Fibroblast of gingiva (primary cell): ENCODE measurements at regions not wholly inside any gene's neighbourhood (a gene's known extent, or its start where the extent isn't known, plus 50 kb on each side); places are given as distances from the start of the nearest gene placed in this dataset.
"Not testable (repeated sequence)": the region's sequence is repeated elsewhere in the genome, so short reads cannot be mapped to it uniquely, and the experiment has no call there.

Experiments used
- DNase-seq: peaks from one replicate; pipeline ENCODE4 v3.0.0-alpha.2; 2011; ENCODE audit warnings: low read depth

DNA sequence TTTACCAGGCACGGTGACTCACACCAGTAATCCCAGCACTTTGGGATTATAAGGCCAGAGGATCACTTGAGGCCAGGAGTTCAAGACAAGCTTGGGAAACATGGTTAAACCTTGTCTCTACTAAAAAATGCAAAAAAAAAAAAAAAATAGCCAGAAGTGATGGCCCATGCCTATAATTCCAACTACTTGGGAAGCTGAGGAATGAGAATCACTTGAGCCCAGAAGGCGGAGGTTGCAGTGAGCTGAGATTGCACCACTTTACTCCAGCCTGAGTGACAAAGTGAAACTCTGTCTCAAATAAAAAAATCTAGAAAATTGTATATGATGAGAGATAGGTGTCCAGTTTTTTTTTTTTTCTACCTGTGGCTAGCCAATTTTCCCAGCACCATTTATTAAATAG, 578.2 kb downstream of the ANKRD7 start:
- no peak for DNase-seq

- no peak for DNase-seq
Measured at GRCh38 chr7:118826246-118826645, 601.7 kb downstream of the ANKRD7 start.

- no peak for DNase-seq
Measured at GRCh38 chr7:118836933-118837332, 612.4 kb downstream of the ANKRD7 start.

DNA sequence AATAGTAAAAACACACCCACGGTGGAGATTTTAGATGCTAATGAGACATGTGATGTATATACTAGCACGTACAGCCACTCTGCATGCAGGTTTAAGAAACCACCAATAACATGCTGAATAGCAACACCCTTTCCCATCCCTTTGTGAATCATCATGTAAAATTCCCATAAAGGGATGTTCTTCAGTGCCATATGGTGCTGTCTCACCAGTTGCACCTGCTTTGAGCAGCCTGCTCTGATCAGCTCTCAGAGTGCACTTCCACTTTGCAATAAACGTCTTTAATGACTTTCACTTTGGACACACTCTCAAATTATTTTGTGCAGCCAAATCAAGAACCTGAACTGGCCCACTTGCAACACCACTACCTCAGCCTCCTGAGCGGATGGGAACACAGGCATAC, 615.0 kb downstream of the ANKRD7 start:
- no peak for DNase-seq

DNA sequence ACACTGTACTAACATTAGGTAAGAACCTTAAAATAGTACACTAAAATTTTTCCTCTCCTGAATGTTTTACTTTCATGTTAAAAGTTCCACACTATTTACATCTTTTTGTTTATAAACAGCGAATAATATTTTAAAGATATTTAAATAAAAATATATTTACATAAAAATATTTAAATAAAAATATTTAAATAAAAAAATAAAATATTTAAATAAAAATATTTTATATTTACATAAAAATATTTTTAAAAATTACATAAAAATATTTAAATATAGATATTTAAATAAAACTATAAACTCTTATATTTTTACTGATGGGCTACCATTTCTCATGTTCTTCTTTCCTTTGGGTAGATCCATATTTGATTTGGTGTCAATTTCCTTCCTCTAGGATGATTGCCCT, 619.0 kb downstream of the ANKRD7 start:
- no peak for DNase-seq

- no peak for DNase-seq
Measured at GRCh38 chr7:118844748-118845147, 620.2 kb downstream of the ANKRD7 start.

- no peak for DNase-seq
Measured at GRCh38 chr7:118845791-118846190, 621.3 kb downstream of the ANKRD7 start.

- DNase-seq = no peak
Measured at GRCh38 chr7:118846977-118847376, 622.5 kb downstream of the ANKRD7 start.

DNA sequence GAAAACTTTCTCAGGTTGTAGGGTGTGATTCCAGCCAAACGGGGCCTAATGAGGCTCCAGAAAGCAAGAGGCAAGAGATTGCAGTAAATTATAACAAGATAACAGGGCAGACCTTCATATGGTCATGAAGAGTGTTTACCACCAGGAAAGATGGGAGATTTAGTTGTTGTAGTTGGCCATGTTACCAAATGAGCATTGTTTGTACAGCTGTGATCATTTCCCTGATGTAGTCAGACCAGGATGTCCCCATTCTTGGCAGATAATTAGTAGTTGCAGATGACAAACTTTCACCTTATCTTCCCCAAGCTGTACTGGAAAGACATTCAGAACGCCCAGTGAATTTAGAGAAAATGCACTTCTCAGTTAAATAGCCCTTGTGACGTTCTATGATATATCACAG, 630.8 kb downstream of the ANKRD7 start:
- DNase-seq = no peak

DNA sequence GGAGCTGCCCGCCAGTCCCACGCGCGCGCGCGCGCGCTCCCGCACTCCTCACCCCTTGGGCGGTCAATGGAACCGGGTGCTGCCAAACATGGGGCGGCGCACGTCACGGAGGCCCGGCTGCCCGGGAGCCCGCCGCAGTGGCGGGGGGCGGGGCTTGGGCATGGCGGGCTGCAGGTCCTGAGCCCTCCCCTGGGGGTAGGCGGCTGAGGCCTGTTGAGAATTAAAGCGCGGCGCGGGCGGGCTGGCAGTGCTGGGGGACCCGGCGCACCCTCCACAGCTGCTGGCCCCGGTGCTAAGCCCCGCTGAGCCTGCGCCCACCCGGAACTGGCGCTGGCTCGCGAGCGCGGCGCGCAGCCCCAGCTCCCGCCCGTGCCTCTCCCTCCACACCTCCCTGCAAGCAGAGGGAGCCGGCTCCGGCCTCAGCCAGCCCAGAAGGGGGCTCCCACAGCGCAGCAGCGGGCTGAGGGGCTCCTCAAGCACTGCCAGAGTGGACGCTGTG, 634.2 kb downstream of the ANKRD7 start:
- DNase-seq = no peak

DNA sequence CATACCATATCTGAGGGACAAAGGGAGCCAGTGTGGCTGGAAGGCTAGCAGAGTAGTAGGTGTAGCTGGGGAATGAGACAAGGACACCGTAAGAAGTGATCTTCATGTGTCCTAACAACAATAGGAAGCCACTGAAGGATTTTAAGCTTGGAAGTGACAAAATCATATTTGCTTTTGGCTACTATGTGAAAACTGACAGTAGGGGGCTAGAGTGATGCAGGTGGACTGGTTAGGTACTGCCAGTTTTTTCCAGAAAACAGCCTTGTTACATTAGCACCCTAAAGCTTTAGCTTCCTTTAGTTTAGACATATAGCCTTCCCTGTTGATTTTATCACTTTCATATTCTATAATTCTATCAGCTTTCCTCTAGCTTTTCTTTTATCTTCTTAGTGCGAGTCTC, 637.1 kb downstream of the ANKRD7 start:
- DNase-seq = no peak

DNA sequence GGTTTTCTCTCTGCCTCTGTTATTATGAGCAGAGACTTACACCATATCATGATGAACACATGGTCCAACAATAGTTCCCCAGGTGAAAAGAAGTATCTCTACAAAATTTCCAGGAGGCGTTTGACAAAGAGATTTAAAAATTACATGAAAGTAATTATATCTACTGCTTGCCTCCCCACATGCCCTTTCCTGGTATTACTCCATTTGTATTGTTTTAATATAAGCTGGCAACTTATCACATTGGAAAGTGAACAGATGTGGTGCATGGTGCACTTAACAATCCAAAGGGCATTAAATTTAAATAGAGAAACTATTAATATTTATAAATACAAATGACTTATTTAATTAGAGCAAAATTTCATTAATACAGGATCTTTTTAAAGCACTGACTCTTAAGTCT, 638.2 kb downstream of the ANKRD7 start:
- no peak for DNase-seq

- peak; percentile 30 for DNase-seq
Measured at GRCh38 chr7:118863966-118864365, 639.5 kb downstream of the ANKRD7 start.

DNA sequence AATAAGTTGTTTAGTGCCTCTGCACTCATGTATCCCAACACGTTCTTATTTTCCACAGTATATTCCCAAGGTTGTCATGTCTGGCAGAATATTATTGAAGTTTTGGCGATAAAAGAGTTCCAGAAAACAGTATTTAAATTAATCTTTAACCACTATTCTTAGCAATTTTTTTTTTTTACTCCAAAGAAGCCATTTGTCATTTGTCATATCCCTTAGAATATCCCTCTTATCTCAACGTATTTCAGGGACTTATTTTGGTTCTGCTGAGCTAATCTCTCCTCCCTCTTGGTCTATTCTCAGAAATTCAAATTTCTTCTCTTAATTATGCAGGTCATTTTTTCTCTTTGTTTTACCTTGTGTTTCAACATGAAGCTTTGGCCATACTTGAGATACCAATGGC, 643.4 kb downstream of the ANKRD7 start:
- no peak for DNase-seq

DNA sequence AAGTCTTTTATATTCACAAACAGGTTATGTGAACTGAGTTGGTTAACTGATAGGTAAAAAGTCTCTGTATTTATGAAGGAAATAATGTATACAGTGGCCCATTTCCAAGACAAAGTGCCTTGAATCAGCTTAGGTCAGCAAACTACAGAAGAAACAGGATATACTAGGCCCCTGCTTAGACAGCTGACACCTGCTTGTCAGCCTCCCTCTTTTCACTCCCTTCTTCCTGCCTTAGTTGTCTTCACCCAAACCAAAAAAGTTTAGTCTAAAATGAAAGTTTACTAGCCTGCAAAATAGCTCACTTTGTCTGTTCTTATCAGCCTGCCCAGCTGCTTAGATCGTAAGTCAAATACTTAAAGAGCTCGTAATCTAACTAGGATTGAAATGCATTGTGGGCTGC, 644.6 kb downstream of the ANKRD7 start:
- not testable (repeated sequence) for DNase-seq

DNA sequence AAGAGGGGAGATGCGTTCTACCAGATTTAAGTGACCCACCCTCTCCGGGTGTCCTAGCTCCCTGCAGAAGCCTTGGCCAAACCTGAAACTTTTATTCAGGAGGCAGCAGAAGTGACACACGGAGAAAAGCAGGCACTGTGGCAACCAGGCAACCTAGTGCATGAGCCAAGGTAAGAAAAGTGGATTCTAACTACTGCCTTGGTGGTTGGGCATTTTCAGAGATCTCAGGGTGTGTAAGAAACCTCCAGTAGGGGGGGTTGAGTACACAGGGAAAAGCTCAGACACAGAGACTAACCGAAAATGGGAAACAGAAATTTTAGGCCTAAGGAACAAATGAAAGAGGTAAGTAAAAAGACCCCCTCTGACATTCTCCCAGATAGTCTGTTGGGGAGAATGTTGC, 645.7 kb downstream of the ANKRD7 start:
- no peak for DNase-seq

DNA sequence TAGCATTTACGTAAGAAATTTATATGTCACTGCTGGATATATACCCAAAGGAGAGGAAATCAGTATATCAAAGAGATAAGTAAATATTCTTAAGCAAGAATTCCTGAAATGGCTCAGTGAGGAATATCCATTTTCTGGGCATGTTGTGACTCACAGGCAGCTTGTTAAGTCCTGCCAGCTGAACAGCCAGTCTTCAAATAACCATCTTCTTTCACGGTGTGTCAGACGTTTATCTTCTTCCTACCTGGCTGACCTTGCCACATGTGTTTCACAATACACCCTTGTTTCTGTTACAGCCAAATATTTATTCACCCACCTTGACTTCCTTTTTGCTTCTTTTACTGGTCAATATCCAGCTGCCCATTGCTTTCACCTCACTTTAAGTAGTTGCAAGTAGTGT, 648.1 kb downstream of the ANKRD7 start:
- DNase-seq = no peak

DNA sequence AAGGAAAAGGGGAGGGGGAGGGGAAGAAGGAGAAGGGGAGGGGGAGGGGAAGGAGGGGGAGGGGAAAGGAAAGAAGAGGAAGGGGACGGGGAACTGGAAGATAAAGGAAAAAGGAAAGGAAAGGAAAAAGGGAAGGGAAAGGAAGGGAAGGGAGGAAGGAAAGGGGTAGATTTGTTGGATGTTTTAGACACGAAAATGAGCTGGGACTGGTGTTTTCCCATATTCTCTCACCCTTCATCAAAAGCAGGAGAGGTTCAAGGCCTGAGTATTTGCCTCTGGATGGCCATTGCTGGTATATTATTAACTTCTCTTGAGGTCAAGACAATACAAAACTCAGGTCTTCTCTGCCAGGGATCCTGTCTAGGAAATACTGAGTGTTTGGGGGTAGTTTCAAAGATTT, 652.7 kb downstream of the ANKRD7 start:
- DNase-seq = no peak

DNA sequence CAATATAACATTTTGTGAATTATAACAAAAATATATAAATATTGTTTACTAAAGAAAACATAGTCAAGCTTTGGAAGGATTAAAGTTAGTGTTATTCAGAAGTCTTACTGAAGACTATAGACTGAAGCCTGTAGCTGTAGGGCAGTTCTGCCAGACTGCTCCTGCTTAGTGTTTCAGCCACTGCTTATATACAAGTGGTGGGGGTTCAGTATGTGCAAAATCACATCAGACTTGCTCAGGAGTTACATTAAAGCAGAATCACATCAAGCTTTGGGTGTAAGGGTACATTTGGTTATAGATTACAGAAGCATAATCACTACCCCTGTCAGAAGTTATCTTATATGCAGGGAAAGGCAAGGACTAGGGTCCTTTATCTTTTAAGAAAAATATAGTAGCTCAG, 653.8 kb downstream of the ANKRD7 start:
- DNase-seq = no peak

GRCh38 chr7:118898284-118898683, 673.8 kb downstream of the ANKRD7 start:
- DNase-seq = no peak

DNA sequence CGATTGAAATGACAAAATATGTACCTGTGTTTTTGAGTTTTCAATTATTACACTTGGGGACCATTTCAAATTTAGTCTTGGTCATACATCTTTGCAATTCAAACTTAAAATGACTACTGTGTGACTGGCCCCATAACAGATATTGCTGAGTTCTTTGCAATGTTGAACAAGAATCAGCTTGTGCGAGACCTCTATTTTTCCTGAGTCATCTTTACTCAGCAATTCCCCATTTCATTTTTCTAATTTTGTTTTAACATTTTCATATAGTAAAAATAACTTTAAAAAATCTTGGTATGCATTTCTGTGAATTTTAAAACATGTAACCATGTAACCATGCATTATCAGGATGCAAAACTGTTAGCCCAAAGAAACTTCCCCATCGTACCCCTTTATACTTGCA, 678.1 kb downstream of the ANKRD7 start:
- no peak for DNase-seq

DNA sequence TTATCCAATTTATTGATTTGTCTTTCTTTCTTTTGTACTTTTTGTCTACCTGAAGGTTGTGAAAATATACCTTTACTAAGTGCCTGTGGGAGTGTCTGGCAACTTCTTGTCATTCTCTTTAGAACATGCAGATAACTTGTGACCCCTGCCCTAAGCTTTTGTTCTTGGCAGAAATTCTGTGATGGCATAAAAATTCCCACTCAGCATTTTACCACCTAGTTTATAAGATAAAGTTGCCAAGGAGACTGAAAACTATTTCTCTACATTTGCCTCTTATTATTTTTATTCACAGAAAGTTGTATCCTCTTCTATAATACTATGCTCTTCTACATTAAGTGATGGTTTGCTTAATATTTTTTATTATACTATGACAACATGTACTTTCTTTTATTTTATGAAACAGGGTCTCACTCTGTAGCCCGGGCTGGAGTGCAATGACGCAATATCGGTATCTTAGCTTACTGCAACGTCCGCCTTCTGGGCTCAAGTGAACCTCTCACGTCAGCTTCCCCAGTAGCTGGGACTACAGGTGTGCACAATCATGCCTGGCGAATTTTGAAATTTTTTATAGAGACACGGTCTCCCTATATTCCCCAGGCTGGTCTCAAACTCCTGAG, 683.5 kb downstream of the ANKRD7 start:
- DNase-seq = no peak

GRCh38 chr7:118916120-118916519, 691.6 kb downstream of the ANKRD7 start:
- DNase-seq = not testable (repeated sequence)

DNA sequence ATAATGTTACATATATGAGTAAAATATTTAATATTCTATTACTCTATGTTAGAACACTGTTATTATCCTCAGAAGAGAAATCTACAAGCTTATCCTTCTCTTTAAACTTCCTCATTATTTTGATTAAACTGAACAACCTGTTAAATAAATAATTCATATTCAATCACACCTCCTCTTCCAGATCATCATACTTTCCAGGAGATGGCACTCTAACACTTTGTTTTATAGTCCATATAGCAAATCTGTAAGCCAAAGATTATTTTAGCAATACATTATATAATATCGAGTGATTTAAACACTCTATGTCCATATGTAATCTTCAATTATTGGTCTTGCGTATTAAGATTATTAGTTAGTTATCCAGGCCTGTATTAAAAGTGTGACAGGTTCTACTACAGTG, 694.1 kb downstream of the ANKRD7 start:
- peak; percentile 22 for DNase-seq

- DNase-seq = no peak
Measured at GRCh38 chr7:118938845-118939244, 714.3 kb downstream of the ANKRD7 start.
